ENCODE measurements at regions not wholly inside any gene's neighbourhood (a gene's known extent, or its start where the extent isn't known, plus 50 kb on each side); places are given as distances from the start of the nearest gene placed in this dataset.

DNA sequence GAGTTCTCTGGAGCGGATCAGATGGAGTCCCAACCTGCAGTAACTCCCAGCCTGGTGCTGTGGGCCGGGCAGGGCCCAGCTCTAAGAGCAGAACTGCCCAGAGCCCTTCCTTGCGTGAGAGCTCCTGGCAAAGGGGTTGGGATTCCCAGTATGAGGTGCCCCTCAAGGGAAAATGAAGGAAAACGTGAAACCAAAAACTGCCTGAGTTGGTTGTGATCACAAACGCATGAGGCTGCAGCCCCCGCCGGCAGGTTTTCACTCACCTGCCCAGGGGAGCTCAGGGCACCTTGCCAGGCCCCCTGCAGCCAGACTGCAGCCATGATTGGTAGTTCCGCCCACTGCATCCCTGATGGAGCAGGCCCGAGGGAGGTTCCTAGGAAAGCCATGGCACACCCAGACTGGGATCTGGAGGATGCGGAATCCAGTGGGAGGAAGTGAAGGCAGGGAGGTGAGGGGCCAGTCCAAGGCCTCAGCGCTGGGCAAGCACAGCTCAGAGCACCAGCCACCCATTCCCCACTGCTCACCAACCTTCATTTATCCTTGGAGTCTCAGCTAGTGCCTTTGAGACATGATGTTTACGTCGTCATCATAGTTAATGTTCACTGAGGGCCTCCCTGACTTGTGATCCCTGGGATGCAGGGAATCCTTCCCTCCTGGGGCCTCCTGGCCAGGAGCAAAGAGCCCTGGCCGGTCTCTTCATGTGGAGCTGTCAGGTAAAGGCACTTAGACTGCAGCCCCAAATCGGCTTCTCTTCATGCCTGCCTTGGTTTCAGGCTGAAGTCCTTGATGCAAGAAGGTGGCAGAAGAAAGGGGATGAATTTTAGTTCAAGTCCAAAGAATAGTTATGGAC, 103.2 kb downstream of the INHBB start:
- peaks cover 31% of the 10 kb centered on the region for H3K27me3 Mint-ChIP-seq (ENCODE audit: insufficient read depth, low read depth)
- Histone ChIP-seq H3K9ac (no peak overlapping the region), H3F3A (ENCODE audit: low read depth) (no peaks in the 10 kb centered on the region), H3K79me2 (ENCODE audit: low read depth) (no peaks in the 10 kb centered on the region), H3K27ac (no peak overlapping the region), H3K27me3 (peaks cover 94% of the 10 kb centered on the region), H2AFZ (replicated peaks) (no peak overlapping the region), H3K36me3 (no peaks in the 10 kb centered on the region), H3K4me1 (no peaks in the 10 kb centered on the region), H3K4me2 (no peak overlapping the region), H4K20me1 (ENCODE audit: low read depth) (no peaks in the 10 kb centered on the region), H3K4me3 (no peak overlapping the region), H3K9me3 (ENCODE audit: low read depth) (no peaks in the 10 kb centered on the region)
- peaks cover 10% of the 10 kb centered on the region for H3K4me1 Mint-ChIP-seq
- H3K9me3 Mint-ChIP-seq: no peaks in the 10 kb centered on the region
- no peaks in the 10 kb centered on the region for H3K36me3 Mint-ChIP-seq
- peak overlapping the region; percentile 8 for H3K4me3 Mint-ChIP-seq
- no peak overlapping the region for H3K27ac Mint-ChIP-seq
- DNase-seq (ENCODE audit: low spot score): no peak
- TF ChIP-seq EZH2 (IDR thresholded peaks at IDR 0.05) (no peak), EZH2phosphoT487 (IDR thresholded peaks at IDR 0.05) (no peak)
- TF ChIP-seq, protein P1, sequence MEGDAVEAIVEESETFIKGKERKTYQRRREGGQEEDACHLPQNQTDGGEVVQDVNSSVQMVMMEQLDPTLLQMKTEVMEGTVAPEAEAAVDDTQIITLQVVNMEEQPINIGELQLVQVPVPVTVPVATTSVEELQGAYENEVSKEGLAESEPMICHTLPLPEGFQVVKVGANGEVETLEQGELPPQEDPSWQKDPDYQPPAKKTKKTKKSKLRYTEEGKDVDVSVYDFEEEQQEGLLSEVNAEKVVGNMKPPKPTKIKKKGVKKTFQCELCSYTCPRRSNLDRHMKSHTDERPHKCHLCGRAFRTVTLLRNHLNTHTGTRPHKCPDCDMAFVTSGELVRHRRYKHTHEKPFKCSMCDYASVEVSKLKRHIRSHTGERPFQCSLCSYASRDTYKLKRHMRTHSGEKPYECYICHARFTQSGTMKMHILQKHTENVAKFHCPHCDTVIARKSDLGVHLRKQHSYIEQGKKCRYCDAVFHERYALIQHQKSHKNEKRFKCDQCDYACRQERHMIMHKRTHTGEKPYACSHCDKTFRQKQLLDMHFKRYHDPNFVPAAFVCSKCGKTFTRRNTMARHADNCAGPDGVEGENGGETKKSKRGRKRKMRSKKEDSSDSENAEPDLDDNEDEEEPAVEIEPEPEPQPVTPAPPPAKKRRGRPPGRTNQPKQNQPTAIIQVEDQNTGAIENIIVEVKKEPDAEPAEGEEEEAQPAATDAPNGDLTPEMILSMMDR (IDR thresholded peaks at IDR 0.05): no peak

DNA sequence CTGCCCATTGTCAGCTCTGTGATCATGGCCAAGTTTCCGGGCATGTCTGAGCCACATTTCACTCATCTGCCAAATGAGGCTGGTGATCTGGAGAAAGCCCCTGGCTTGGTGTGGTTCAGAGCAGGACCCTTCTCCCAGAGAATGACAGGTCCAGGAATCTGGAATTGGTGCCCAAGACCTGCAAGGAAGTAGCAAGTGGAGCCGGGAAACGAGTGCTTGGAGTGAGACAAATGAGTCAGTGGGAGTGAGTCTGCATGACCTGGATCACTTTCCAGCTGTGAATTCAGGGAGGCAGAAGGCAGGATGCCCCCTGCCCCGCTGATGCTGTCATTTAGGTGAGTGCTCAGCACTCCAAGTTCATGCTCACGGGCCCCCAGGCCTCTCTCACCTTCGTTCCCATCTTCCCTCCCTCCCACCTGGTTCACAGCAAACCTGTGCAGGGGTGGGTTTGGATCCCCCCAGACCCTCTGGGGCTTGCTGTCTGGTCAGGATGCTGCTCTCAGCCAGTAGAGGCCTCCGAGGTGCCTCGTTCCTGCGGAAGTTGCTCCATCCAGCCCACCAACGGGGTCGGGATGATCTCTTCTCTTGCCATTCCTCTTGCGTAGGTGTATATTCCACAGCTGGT, 104.4 kb downstream of the INHBB start:
- Mint-ChIP-seq H3K9me3 (no peaks in the 10 kb centered on the region), H3K27ac (no peak overlapping the region), H3K4me3 (no peak overlapping the region), H3K4me1 (peaks cover 8% of the 10 kb centered on the region), H3K36me3 (no peaks in the 10 kb centered on the region), H3K27me3 (ENCODE audit: insufficient read depth, low read depth) (peaks cover 20% of the 10 kb centered on the region)
- DNase-seq (ENCODE audit: low spot score): no peak
- Histone ChIP-seq H3K27me3 (peaks cover 94% of the 10 kb centered on the region), H4K20me1 (ENCODE audit: low read depth) (no peaks in the 10 kb centered on the region), H3K4me3 (no peak overlapping the region), H2AFZ (replicated peaks) (no peak overlapping the region), H3K4me1 (no peaks in the 10 kb centered on the region), H3K36me3 (no peaks in the 10 kb centered on the region), H3K9me3 (ENCODE audit: low read depth) (no peaks in the 10 kb centered on the region), H3K79me2 (ENCODE audit: low read depth) (no peaks in the 10 kb centered on the region), H3K9ac (no peak overlapping the region), H3K27ac (no peak overlapping the region), H3F3A (ENCODE audit: low read depth) (no peaks in the 10 kb centered on the region), H3K4me2 (no peak overlapping the region)
- TF ChIP-seq EZH2phosphoT487 (IDR thresholded peaks at IDR 0.05) (no peak), EZH2 (IDR thresholded peaks at IDR 0.05) (no peak)
- TF ChIP-seq, protein P1 (IDR thresholded peaks at IDR 0.05): no peak

DNA sequence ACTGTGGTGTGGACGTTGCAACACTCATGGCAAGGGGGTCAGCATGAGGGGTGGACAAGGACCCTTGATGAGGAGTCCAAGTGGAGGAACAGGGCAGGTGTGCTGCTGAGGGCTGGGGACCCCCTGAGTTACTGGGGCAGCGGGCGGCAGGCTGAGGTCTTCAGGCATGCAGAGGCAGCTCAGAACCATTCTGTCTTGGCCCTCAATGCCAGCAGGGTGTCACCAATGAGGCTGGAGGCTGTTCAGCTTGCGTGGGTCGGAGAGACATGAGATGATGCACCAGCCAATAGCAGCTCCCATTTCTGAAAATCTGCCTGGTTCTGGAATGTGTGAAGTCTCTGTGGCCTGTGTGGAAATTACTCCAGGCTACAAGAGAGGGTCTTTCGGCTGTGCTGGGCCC, 105.4 kb downstream of the INHBB start:
- H3K27me3 ChIP-seq: peaks cover 92% of the 10 kb centered on the region
- H3K4me3 Mint-ChIP-seq: no peak overlapping the region
- peaks cover 8% of the 10 kb centered on the region for H3K4me1 Mint-ChIP-seq
- no peaks in the 10 kb centered on the region for H3K4me1 ChIP-seq
- H3K9ac ChIP-seq: no peak overlapping the region
- no peak overlapping the region for H3K4me2 ChIP-seq
- H3K27me3 Mint-ChIP-seq (ENCODE audit: insufficient read depth, low read depth): peaks cover 13% of the 10 kb centered on the region
- H3K36me3 ChIP-seq: no peaks in the 10 kb centered on the region
- no peak overlapping the region for H2AFZ ChIP-seq (replicated peaks)
- H3K79me2 ChIP-seq (ENCODE audit: low read depth): no peaks in the 10 kb centered on the region
- no peak overlapping the region for H3K4me3 ChIP-seq
- no peak for DNase-seq (ENCODE audit: low spot score)
- H3F3A ChIP-seq (ENCODE audit: low read depth): no peaks in the 10 kb centered on the region
- TF ChIP-seq EZH2 (IDR thresholded peaks at IDR 0.05) (no peak), EZH2phosphoT487 (IDR thresholded peaks at IDR 0.05) (no peak)
- TF ChIP-seq, protein P1 (IDR thresholded peaks at IDR 0.05): no peak
- H3K36me3 Mint-ChIP-seq: no peaks in the 10 kb centered on the region
- no peak overlapping the region for H3K27ac ChIP-seq
- no peaks in the 10 kb centered on the region for H3K9me3 Mint-ChIP-seq
- no peaks in the 10 kb centered on the region for H4K20me1 ChIP-seq (ENCODE audit: low read depth)
- H3K27ac Mint-ChIP-seq: no peak overlapping the region
- H3K9me3 ChIP-seq (ENCODE audit: low read depth): no peaks in the 10 kb centered on the region
